Fibroblast of lung (primary cell): ENCODE measurements at regions not wholly inside any gene's neighbourhood (a gene's known extent, or its start where the extent isn't known, plus 50 kb on each side); places are given as distances from the start of the nearest gene placed in this dataset.
A peak's percentile ranks its signal among the peaks of the same experiment; 100 is the strongest.

Experiments
- CTCF ChIP-seq, 2 donors: IDR thresholded peaks in 1 of 2; conservative IDR thresholded peaks in 1 of 2; 1 replicate in 1 of 2; 2 replicates in 1 of 2; pipeline ENCODE4 v1.5.1; 2011 to 2012; ENCODE audit warnings: low read length in 2 of 2, control low read depth in 1 of 2, inconsistent platforms in 1 of 2, low read depth in 1 of 2, mild to moderate bottlenecking in 1 of 2
- EZH2 ChIP-seq: IDR thresholded peaks from 2 replicates; pipeline ENCODE4 v1.5.1; 2012; ENCODE audit warnings: low read length, control low read depth, mild to moderate bottlenecking; ENCODE audit errors: missing control alignments

- peak in 1 of 2 donors; percentile 10 for TF ChIP-seq CTCF (conservative IDR thresholded peaks at IDR 0.05 in 1 of 2, IDR thresholded peaks at IDR 0.05 in 1 of 2; ENCODE audit: low read depth in 1 of 2, low read length in 2 of 2)
- TF ChIP-seq EZH2 = no peak
Observed at GRCh38 chr21:35696644-35697043, 363.7 kb downstream of the SETD4 start.
